ENCODE measurements at regions not wholly inside any gene's neighbourhood (a gene's known extent, or its start where the extent isn't known, plus 50 kb on each side); places are given as distances from the start of the nearest gene placed in this dataset.
"Not testable (repeated sequence)": the region's sequence is repeated elsewhere in the genome, so short reads cannot be mapped to it uniquely, and the experiment has no call there.

DNA sequence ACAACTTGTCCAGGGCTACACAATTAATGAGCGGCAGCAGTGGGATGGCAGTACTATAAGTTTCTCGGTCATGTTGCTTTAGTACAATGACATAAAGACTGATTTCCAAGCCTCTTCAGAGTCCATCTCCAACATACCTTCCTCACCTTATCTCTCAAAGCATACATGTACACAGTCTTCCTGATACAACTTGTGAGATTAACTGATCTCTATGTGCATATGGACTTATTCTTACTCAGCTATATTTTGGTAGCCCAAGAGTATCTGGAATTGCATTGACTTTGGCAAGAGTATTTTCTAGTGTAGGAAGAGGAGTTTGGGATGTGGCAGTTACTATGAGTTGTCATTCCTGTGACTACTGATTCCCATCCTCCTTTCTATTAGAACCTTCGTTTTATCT is 575.0 kb downstream of the EDEM1 start:
- TF ChIP-seq, protein P1, sequence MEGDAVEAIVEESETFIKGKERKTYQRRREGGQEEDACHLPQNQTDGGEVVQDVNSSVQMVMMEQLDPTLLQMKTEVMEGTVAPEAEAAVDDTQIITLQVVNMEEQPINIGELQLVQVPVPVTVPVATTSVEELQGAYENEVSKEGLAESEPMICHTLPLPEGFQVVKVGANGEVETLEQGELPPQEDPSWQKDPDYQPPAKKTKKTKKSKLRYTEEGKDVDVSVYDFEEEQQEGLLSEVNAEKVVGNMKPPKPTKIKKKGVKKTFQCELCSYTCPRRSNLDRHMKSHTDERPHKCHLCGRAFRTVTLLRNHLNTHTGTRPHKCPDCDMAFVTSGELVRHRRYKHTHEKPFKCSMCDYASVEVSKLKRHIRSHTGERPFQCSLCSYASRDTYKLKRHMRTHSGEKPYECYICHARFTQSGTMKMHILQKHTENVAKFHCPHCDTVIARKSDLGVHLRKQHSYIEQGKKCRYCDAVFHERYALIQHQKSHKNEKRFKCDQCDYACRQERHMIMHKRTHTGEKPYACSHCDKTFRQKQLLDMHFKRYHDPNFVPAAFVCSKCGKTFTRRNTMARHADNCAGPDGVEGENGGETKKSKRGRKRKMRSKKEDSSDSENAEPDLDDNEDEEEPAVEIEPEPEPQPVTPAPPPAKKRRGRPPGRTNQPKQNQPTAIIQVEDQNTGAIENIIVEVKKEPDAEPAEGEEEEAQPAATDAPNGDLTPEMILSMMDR (IDR thresholded peaks at IDR 0.05; ENCODE audit: control extremely low read depth, extremely low read depth, low read depth, missing control alignments): no peak
- CTCF ChIA-PET: no interaction called here
- DNase-seq (ENCODE audit: extremely low spot score): no peak
- POLR2A ChIA-PET: no interaction called here

DNA sequence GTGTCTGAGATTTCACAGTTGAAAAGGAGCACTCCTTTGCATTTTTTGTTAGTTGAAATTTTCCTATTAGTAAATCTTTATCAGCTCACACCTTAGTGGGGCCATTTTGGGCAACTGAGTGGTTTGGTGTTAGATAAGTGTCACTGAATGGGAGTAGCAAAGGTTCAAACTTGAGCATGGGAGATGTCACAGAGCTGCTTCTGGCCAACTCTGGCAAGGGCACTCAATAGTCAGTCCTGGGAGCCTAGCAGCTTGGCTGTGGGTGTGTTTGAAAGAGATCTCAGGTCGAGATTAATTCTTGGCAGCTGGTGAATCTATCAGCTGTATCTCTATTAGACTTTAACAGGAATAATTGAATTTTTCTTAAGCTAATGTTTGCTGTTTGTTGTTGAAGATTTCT is 579.3 kb downstream of the EDEM1 start:
- DNase-seq (ENCODE audit: extremely low spot score): no peak
- TF ChIP-seq, protein P1 (IDR thresholded peaks at IDR 0.05; ENCODE audit: control extremely low read depth, extremely low read depth, low read depth, missing control alignments): no peak
- POLR2A ChIA-PET: no interaction called here
- CTCF ChIA-PET: interaction anchor here (1.3 to 1.4 kb wide), 3 partner anchors 8 to 13 kb away, joined by 3 to 7 read pairs (median 3); no protein-coding TSS in a partner anchor

DNA sequence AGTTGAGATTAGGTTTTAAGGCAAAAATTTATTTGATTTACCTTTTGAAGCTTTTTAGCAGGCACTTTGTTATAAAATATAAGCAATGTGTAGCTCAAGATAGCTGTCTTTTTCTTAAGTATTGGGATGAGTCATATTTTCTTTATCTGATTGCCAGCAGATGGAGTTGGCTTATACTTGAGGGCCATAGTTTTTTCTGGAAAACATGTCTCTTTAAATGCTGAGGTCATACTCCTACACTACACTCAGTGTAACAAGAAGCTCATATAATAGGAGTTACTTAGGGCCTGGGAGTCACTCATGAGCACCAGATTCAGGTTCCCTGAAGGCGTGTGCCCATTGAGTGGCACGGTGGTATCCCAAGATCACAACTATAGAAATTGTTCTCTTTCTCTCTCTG is 579.8 kb downstream of the EDEM1 start:
- CTCF ChIA-PET: interaction anchor here (1.3 to 1.4 kb wide), 3 partner anchors 9 to 13 kb away, joined by 3 to 7 read pairs (median 3); no protein-coding TSS in a partner anchor
- POLR2A ChIA-PET: no interaction called here
- TF ChIP-seq, protein P1 (IDR thresholded peaks at IDR 0.05; ENCODE audit: control extremely low read depth, extremely low read depth, low read depth, missing control alignments): no peak
- DNase-seq (ENCODE audit: extremely low spot score): no peak

DNA sequence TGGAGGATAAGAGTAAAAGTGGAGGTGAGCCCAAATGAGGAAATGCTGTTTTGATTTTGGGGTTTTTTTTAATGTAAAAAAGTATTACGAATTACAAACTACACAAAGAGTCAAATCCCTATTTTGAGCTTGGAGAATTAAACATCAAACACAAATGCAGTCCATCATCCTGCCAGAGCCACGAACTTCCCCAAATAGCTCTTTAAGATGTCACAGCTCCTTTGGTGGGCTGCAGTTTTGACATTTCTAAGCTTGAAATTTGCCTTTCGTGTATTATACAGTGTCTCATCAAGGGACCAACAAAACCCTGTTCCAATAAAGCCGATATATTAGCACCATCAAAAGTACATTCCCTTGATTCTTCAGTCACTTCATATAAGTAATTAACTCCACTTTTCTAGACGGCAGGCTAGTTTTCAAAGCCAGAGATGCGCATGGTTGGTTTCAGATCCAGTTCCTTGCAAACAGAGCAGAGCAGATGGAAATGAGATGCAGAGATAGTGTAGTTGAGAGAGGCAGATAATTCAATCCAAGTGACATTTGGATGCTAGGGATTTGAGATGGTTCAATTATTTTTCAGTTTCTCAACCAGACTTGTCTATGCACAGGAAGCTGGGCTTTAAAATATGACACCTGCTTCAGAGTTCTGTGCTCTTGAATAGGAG is 580.9 kb downstream of the EDEM1 start:
- CTCF ChIA-PET: interaction anchor here (1.0 kb wide), 1 partner anchor 8 kb away, joined by 3 read pairs; no protein-coding TSS in a partner anchor
- POLR2A ChIA-PET: no interaction called here
- no peak for DNase-seq (ENCODE audit: extremely low spot score)
- TF ChIP-seq, protein P1 (IDR thresholded peaks at IDR 0.05; ENCODE audit: control extremely low read depth, extremely low read depth, low read depth, missing control alignments): no peak

DNA sequence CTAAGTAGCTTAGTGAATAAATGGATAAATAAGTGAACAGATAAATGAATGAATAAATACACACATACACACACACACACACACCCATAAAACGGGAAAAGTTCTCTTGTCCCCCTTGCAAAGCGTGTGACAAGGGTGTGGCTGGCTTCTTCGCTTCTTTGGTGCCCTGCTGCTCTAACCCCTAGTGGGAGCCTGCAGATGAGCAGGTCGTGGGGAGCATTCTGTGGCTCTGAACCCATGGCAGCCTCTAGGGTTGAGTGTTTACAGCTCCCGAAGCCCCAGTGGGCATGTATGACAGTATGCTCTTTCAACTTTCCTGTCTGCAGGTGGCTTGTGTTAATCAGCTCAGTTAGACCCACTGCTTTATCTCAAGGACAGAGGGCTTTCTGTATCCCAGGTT is 582.3 kb downstream of the EDEM1 start:
- ChIA-PET POLR2A (no interaction called here), CTCF (interaction anchor here (1.0 kb wide), 1 partner anchor 13 kb away, joined by 3 read pairs; no protein-coding TSS in a partner anchor)
- no peak for DNase-seq (ENCODE audit: extremely low spot score)
- TF ChIP-seq, protein P1 (IDR thresholded peaks at IDR 0.05; ENCODE audit: control extremely low read depth, extremely low read depth, low read depth, missing control alignments): no peak

DNA sequence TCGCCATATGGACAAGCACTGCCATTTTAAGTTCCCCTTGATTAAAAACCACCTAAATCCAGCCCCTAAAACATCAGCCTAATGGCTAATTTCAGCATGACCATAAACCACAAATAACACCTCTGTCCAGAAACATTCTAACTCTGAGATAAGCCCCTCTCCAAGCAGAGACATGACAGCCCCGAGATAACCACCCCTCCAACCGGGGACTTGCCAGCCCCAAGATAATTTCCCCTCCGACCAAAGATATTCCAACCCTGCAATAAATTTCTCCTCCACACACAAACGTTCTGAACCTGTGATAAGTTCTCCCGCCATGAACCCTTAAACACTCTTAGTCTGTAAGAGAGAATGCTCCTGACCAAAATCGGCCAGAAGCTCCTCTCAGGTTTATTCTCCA is 586.8 kb downstream of the EDEM1 start:
- ChIA-PET CTCF (no interaction called here), POLR2A (no interaction called here)
- TF ChIP-seq, protein P1 (IDR thresholded peaks at IDR 0.05; ENCODE audit: control extremely low read depth, extremely low read depth, low read depth, missing control alignments): no peak
- DNase-seq (ENCODE audit: extremely low spot score): no peak

DNA sequence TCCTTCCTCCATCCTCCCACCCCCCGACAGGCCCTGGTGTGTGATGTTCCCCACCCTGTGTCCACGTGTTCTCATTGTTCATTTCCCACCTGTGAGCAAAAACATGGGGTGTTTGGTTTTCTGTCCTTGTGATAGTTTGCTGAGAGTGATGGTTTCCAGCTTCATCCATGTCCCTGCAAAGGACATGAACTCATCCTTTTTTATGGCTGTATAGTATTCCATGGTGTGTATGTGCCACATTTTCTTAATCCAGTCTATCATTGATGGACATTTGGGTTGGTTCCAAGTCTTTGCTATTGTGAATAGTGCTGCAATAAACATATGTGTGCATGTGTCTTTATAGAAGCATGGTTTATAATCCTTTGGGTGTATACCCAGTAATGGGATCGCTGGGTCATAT is 587.6 kb downstream of the EDEM1 start:
- DNase-seq (ENCODE audit: extremely low spot score); CTCF ChIA-PET; POLR2A ChIA-PET: not testable (repeated sequence)
